Liver (tissue), 8 donors: ENCODE measurements at regions not wholly inside any gene's neighbourhood (a gene's known extent, or its start where the extent isn't known, plus 50 kb on each side); places are given as distances from the start of the nearest gene placed in this dataset.

Experiments
- DNase-seq: peaks from one replicate; pipeline ENCODE4 v3.0.0-alpha.2; 2017; ENCODE audit warnings: low spot score
- H3K27ac ChIP-seq, 2 donors: one replicate each; pipeline ENCODE4 v1.7.0; 2013; ENCODE audit warnings: inconsistent platforms in 2 of 2, low read length in 2 of 2, control low read depth in 1 of 2, low read depth in 1 of 2, mild to moderate bottlenecking in 1 of 2
- H3K27me3 ChIP-seq, 4 donors: one replicate each; pipeline versions ENCODE4 v1.6.1 to v1.7.0; 2013; ENCODE audit warnings: low read length in 3 of 4, inconsistent platforms in 1 of 4, mild to moderate bottlenecking in 1 of 4, moderate library complexity in 1 of 4; ENCODE audit not compliant: control insufficient read depth in 4 of 4, insufficient read depth in 4 of 4
- H3K36me3 ChIP-seq, 4 donors: one replicate each; pipeline versions ENCODE4 v1.6.1 to v1.7.0; 2013; ENCODE audit warnings: low read length in 3 of 4, mild to moderate bottlenecking in 3 of 4, low read depth in 1 of 4, moderate library complexity in 1 of 4; ENCODE audit not compliant: control insufficient read depth in 4 of 4, insufficient read depth in 3 of 4
- H3K4me1 ChIP-seq, 4 donors: one replicate each; pipeline versions ENCODE4 v1.6.1 to v1.7.0; 2013; ENCODE audit warnings: low read length in 3 of 4, mild to moderate bottlenecking in 3 of 4, moderate library complexity in 1 of 4; ENCODE audit not compliant: control insufficient read depth in 4 of 4, insufficient read depth in 4 of 4
- H3K4me3 ChIP-seq, 3 donors: one replicate each; pipeline versions ENCODE4 v1.6.1 to v1.7.0; 2013; ENCODE audit warnings: low read length in 3 of 3, control low read depth in 1 of 3, low read depth in 1 of 3, mild to moderate bottlenecking in 1 of 3
- H3K9ac ChIP-seq, 2 donors: one replicate each; pipeline ENCODE4 v1.7.0; 2013; ENCODE audit warnings: low read length in 2 of 2, mild to moderate bottlenecking in 2 of 2, moderate library complexity in 2 of 2, control low read depth in 1 of 2, low read depth in 1 of 2
- H3K9me3 ChIP-seq, 4 donors: one replicate each; pipeline versions ENCODE4 v1.6.1 to v1.7.0; 2013; ENCODE audit warnings: low read length in 3 of 4; ENCODE audit not compliant: control insufficient read depth in 4 of 4
- EGR1 ChIP-seq, 2 donors: IDR thresholded peaks; 2 replicates each; pipeline ENCODE4 v1.6.1; 2016 to 2018; ENCODE audit warnings: antibody characterized with exemption in 2 of 2, low read depth in 2 of 2
- FOXA1 ChIP-seq: IDR thresholded peaks from 2 replicates; pipeline ENCODE4 v1.6.1; 2016; ENCODE audit warnings: antibody characterized with exemption
- FOXA2 ChIP-seq: IDR thresholded peaks from 2 replicates; pipeline ENCODE4 v1.6.1; 2016; ENCODE audit warnings: antibody characterized with exemption
- GABPA ChIP-seq, 2 donors: IDR thresholded peaks in 1 of 2; conservative IDR thresholded peaks in 1 of 2; 2 replicates each; pipeline ENCODE4 v1.6.1; 2016; ENCODE audit warnings: antibody characterized with exemption in 2 of 2, mild to moderate bottlenecking in 1 of 2, moderate library complexity in 1 of 2
- HNF4A ChIP-seq, 2 donors: conservative IDR thresholded peaks; 2 replicates each; pipeline ENCODE4 v1.6.1; 2016; ENCODE audit warnings: antibody characterized with exemption in 2 of 2, mild to moderate bottlenecking in 2 of 2
- HNF4G ChIP-seq: IDR thresholded peaks from 2 replicates; pipeline ENCODE4 v1.6.1; 2016; ENCODE audit warnings: antibody characterized with exemption
- JUND ChIP-seq, 2 donors: IDR thresholded peaks; 2 replicates each; pipeline ENCODE4 v1.6.1; 2016; ENCODE audit warnings: antibody characterized with exemption in 2 of 2
- NR2F2 ChIP-seq: IDR thresholded peaks from 2 replicates; pipeline ENCODE4 v1.6.1; 2016; ENCODE audit warnings: antibody characterized with exemption
- RAD21 ChIP-seq, 2 donors: IDR thresholded peaks; 2 replicates each; pipeline ENCODE4 v1.6.1; 2016; ENCODE audit warnings: antibody characterized with exemption in 2 of 2, mild to moderate bottlenecking in 2 of 2
- RXRA ChIP-seq, 2 donors: IDR thresholded peaks; 2 replicates each; pipeline ENCODE4 v1.6.1; 2017 to 2018; ENCODE audit warnings: antibody characterized with exemption in 2 of 2, mild to moderate bottlenecking in 1 of 2
- SP1 ChIP-seq: IDR thresholded peaks from 2 replicates; pipeline ENCODE4 v1.6.1; 2018; ENCODE audit warnings: antibody characterized with exemption, mild to moderate bottlenecking
- TAF1 ChIP-seq: conservative IDR thresholded peaks from 2 replicates; pipeline ENCODE4 v1.6.1; 2016; ENCODE audit warnings: antibody characterized with exemption, mild to moderate bottlenecking
- YY1 ChIP-seq: IDR thresholded peaks from 2 replicates; pipeline ENCODE4 v1.6.1; 2016; ENCODE audit warnings: antibody characterized with exemption, mild to moderate bottlenecking
- WGBS: extraction: QIAGEN DNeasy Blood & Tissue Kit; methylation state at CpG from one replicate; pipeline ENCODE4 v1.1.7; 2013; 5-methylcytosine and 5-hydroxymethylcytosine counted together
- TF ChIP-seq, protein P1 (sequence below): fragments of 150-350 bp; IDR thresholded peaks from 2 replicates; pipeline ENCODE4 v1.5.1; 2017; ENCODE audit warnings: improper control_type of control experiment, low read depth, low read length; ENCODE audit not compliant: missing input control
- TF ChIP-seq, protein P2 (sequence below): IDR thresholded peaks from 2 replicates; pipeline ENCODE4 v1.6.1; 2016; ENCODE audit warnings: antibody characterized with exemption
- TF ChIP-seq, protein P3 (sequence below): IDR thresholded peaks from 2 replicates; pipeline ENCODE4 v1.6.1; 2016; ENCODE audit warnings: antibody characterized with exemption
- TF ChIP-seq, protein P4 (sequence below): IDR thresholded peaks from 2 replicates; pipeline ENCODE4 v1.6.1; 2016; ENCODE audit warnings: antibody characterized with exemption
- TF ChIP-seq, protein P5 (sequence below): IDR thresholded peaks from 2 replicates; pipeline ENCODE4 v1.6.1; 2016; ENCODE audit warnings: antibody characterized with exemption, mild to moderate bottlenecking
- donor health status: healthy.
- donor health status: healthy.
- donor health status: healthy.
- donor health status: healthy.
- donor health status: healthy.

DNA sequence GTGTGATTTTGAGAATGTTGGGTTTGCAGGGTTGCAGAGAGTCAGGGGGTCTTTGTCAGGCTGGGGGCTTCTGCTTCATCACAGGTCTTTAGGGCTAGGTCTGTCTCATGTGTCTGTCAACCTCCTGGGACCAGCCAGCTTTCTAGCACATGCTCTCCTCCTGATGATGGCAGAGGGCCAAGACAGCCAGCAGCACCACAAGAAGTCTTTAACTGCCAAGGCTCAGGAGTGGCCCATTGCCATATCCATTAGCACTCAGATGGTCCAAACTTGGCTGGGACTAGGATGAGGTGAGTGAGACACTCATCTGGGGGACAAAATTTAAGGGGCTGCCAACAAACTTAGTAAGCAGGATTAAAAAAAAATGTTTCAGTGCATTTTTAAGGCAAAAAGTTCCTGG, 384.2 kb upstream of the CDH10 start:
- Histone ChIP-seq H3K36me3 (no peaks in the 10 kb centered on the region), H3K27ac (no peak overlapping the region), H3K9ac (no peak overlapping the region), H3K4me3 (no peak overlapping the region), H3K4me1 (no peaks in the 10 kb centered on the region), H3K27me3 (no peaks in the 10 kb centered on the region), H3K9me3 (no peaks in the 10 kb centered on the region)
- TF ChIP-seq, protein P1, sequence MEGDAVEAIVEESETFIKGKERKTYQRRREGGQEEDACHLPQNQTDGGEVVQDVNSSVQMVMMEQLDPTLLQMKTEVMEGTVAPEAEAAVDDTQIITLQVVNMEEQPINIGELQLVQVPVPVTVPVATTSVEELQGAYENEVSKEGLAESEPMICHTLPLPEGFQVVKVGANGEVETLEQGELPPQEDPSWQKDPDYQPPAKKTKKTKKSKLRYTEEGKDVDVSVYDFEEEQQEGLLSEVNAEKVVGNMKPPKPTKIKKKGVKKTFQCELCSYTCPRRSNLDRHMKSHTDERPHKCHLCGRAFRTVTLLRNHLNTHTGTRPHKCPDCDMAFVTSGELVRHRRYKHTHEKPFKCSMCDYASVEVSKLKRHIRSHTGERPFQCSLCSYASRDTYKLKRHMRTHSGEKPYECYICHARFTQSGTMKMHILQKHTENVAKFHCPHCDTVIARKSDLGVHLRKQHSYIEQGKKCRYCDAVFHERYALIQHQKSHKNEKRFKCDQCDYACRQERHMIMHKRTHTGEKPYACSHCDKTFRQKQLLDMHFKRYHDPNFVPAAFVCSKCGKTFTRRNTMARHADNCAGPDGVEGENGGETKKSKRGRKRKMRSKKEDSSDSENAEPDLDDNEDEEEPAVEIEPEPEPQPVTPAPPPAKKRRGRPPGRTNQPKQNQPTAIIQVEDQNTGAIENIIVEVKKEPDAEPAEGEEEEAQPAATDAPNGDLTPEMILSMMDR: no peak
- TF ChIP-seq NR2F2 (no peak), RXRA (IDR thresholded peaks at IDR 0.05) (no peak), YY1 (no peak), SP1 (no peak), TAF1 (no peak), HNF4G (no peak), GABPA (IDR thresholded peaks at IDR 0.05 in 1 of 2, conservative IDR thresholded peaks at IDR 0.05 in 1 of 2) (no peak), RAD21 (IDR thresholded peaks at IDR 0.05) (no peak), FOXA1 (no peak), JUND (IDR thresholded peaks at IDR 0.05) (no peak), FOXA2 (no peak)
- TF ChIP-seq, protein P2, sequence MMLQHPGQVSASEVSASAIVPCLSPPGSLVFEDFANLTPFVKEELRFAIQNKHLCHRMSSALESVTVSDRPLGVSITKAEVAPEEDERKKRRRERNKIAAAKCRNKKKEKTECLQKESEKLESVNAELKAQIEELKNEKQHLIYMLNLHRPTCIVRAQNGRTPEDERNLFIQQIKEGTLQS: no peak
- TF ChIP-seq, protein P3, sequence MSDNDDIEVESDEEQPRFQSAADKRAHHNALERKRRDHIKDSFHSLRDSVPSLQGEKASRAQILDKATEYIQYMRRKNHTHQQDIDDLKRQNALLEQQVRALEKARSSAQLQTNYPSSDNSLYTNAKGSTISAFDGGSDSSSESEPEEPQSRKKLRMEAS: no peak
- TF ChIP-seq, protein P4, sequence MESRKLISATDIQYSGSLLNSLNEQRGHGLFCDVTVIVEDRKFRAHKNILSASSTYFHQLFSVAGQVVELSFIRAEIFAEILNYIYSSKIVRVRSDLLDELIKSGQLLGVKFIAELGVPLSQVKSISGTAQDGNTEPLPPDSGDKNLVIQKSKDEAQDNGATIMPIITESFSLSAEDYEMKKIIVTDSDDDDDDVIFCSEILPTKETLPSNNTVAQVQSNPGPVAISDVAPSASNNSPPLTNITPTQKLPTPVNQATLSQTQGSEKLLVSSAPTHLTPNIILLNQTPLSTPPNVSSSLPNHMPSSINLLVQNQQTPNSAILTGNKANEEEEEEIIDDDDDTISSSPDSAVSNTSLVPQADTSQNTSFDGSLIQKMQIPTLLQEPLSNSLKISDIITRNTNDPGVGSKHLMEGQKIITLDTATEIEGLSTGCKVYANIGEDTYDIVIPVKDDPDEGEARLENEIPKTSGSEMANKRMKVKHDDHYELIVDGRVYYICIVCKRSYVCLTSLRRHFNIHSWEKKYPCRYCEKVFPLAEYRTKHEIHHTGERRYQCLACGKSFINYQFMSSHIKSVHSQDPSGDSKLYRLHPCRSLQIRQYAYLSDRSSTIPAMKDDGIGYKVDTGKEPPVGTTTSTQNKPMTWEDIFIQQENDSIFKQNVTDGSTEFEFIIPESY: no peak
- TF ChIP-seq, protein P5, sequence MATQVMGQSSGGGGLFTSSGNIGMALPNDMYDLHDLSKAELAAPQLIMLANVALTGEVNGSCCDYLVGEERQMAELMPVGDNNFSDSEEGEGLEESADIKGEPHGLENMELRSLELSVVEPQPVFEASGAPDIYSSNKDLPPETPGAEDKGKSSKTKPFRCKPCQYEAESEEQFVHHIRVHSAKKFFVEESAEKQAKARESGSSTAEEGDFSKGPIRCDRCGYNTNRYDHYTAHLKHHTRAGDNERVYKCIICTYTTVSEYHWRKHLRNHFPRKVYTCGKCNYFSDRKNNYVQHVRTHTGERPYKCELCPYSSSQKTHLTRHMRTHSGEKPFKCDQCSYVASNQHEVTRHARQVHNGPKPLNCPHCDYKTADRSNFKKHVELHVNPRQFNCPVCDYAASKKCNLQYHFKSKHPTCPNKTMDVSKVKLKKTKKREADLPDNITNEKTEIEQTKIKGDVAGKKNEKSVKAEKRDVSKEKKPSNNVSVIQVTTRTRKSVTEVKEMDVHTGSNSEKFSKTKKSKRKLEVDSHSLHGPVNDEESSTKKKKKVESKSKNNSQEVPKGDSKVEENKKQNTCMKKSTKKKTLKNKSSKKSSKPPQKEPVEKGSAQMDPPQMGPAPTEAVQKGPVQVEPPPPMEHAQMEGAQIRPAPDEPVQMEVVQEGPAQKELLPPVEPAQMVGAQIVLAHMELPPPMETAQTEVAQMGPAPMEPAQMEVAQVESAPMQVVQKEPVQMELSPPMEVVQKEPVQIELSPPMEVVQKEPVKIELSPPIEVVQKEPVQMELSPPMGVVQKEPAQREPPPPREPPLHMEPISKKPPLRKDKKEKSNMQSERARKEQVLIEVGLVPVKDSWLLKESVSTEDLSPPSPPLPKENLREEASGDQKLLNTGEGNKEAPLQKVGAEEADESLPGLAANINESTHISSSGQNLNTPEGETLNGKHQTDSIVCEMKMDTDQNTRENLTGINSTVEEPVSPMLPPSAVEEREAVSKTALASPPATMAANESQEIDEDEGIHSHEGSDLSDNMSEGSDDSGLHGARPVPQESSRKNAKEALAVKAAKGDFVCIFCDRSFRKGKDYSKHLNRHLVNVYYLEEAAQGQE: no peak
- DNase-seq: no peak

DNA sequence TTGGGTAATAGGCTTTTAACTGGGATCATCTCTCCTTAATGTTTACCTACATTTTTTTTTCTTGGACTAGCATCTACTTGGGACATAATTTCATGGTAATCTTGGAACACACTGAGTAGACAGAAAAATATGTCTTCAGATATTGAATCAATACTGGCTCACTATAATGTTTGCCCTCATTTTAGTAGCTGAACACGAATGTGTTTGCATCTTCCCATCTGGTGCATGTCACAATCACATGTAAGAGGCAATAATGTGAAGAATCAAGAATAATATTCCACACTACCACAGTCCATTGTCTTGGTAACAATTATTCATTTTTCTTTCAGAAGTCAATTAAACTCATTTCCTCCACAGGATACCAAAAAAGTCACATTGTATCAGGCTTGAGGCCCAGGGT, 382.7 kb upstream of the CDH10 start:
- Histone ChIP-seq H3K27me3 (no peaks in the 10 kb centered on the region), H3K9me3 (no peaks in the 10 kb centered on the region), H3K36me3 (no peaks in the 10 kb centered on the region), H3K4me1 (no peaks in the 10 kb centered on the region), H3K4me3 (no peak overlapping the region), H3K9ac (no peak overlapping the region), H3K27ac (no peak overlapping the region)
- 51% methylated on average over 1 of the region's 1 CpG for WGBS
- TF ChIP-seq, protein P4: no peak
- TF ChIP-seq YY1 (no peak), JUND (IDR thresholded peaks at IDR 0.05) (no peak), SP1 (no peak), EGR1 (IDR thresholded peaks at IDR 0.05; ENCODE audit: low read depth in 2 of 2) (no peak), FOXA1 (no peak), TAF1 (no peak), HNF4G (no peak), HNF4A (conservative IDR thresholded peaks at IDR 0.05) (no peak), FOXA2 (no peak), NR2F2 (no peak), RAD21 (IDR thresholded peaks at IDR 0.05) (no peak), RXRA (IDR thresholded peaks at IDR 0.05) (no peak)
- TF ChIP-seq, protein P1: no peak
- TF ChIP-seq, protein P2: no peak
- no peak for DNase-seq
